GM18870 (cell line): ENCODE measurements at regions not wholly inside any gene's neighbourhood (a gene's known extent, or its start where the extent isn't known, plus 50 kb on each side); places are given as distances from the start of the nearest gene placed in this dataset.
A peak's percentile ranks its signal among the peaks of the same experiment; 100 is the strongest.
"Not testable (repeated sequence)": the region's sequence is repeated elsewhere in the genome, so short reads cannot be mapped to it uniquely, and the experiment has no call there.

Source experiments
- ATAC-seq: cut with Tn5 transposase; IDR thresholded peaks from one replicate; pipeline ENCODE4 v1.9.1; 2021; ENCODE audit warnings: moderate library complexity; ENCODE audit not compliant: unreplicated experiment

DNA sequence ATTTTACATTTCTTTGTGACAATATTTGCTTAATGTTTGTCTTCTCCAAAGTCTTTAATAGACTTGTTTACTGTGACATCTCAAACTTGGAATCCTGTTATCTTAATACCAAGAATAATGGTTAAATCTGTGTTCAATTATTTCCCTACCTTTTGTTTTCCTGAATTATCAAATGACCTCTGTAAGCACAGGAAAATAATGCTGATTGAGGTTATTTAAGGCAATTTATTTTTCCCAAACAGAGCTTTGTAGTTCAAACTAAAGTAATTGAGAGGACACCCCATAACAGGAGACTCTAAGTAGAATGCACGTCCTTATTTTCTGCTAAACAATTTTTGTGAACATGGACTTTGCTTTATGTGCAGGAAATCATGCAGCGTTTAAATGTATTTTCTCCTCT is 195.0 kb downstream of the BTBD3 start:
- ATAC-seq = no peak

DNA sequence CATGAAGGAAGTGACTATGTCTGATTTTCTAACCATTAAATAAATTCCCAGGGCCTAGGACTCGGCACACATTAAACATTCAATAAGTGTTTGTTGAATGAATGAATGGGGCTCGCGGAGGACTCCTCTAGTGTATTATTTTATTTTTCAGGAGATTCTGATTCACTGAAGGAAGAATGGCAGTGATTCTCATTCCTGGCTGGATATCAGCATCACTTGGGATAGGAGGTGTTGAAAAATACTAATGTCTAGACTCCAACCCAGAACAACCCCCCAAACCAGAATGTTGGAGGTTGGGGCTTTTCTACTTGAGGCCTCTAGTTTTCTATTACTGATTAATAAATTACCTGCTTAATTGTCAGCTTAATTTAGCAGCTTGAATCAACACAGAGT is 195.4 kb downstream of the BTBD3 start:
- no peak for ATAC-seq

DNA sequence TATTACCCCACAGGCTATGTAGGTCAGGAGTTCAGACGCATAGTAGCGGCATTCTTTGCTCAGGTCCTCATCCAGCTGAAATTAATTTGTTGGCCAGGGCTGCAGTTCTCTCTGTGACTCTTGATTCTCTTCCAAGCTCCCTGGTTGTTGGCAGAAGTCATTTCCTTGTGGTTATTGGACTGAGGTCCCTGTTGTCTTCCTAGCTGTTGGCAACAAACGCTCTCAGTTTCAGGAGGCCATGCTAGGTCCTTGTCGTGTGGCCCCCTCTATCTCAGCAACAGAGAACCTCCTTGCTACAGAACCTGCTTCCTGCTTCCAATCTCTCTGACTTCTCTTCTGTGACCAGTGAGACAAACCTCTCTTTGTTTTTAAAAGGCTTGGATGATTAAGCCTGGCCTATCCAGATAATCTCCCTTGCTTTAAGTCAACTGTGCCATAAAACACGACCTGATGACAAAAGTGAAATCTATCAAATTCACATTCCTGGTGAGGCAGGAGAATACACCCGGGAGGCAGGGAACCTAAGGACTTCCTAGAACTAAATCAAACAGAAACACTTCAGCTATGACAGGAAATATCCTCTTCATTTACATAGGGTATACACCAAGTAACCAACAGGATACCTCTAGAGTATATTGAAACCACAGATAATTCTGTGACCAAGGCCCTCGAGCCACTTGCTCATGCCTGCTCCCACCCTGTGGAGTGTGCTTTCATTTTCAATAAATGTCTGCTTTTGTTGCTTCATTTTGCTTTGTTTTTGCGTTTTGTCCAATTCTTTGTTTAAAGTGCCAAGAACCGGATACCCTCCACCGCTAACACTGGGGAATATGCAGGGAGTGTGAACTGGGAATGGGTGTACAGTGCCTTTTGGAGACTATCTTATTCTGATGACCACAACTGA is 196.0 kb downstream of the BTBD3 start:
- peak; percentile 71 for ATAC-seq

DNA sequence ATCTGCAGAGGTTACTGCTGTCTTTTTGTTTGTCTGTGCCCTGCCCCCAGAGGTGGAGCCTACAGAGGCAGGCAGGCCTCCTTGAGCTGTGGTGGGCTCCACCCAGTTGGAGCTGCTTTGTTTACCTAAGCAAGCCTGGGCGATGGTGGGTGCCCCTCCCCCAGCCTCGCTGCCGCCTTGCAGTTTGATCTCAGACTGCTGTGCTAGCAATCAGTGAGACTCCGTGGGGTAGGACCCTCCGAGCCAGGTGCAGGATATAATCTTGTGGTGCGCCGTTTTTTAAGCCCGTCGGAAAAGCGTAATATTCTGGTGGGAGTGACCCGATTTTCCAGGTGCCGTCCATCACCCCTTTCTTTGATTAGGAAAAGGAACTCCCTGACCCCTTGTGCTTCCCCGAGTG is 211.4 kb downstream of the BTBD3 start:
- ATAC-seq = not testable (repeated sequence)

DNA sequence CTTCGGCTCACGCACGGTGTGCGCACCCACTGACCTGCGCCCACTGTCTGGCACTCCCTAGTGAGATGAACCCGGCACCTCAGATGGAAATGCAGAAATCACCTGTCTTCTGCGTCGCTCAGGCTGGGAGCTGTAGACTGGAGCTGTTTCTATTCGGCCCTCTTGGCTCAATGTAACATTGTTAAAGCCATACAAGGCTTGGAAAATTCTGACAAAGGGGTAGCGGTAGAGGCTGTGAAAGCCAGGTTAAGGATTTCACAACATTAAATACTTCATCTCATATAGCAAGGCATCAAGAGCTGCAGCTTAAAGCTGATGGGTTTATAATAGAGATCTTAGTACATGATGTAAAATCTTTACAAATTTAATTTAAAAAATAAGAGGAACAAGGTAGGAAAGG is 211.8 kb downstream of the BTBD3 start:
- ATAC-seq = not testable (repeated sequence)

DNA sequence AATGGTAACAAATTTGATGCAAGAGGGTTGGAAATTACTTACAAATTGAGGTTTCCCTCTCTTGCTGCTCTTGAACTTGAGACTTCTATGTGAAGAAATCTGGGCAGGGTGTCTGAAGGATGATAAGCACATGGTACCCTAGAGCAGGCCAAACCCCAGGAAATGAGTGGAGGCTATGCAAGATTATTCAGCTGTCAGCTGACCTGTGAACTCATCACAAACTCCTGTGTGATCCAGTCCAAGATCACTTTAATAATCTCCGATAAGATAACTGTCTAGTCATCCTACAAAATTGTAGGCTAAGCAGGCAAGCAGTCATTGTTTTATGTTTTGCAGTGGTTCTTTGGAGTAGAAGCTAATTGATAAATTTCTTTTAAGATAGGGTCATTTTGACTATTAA is 213.1 kb downstream of the BTBD3 start:
- no peak for ATAC-seq

DNA sequence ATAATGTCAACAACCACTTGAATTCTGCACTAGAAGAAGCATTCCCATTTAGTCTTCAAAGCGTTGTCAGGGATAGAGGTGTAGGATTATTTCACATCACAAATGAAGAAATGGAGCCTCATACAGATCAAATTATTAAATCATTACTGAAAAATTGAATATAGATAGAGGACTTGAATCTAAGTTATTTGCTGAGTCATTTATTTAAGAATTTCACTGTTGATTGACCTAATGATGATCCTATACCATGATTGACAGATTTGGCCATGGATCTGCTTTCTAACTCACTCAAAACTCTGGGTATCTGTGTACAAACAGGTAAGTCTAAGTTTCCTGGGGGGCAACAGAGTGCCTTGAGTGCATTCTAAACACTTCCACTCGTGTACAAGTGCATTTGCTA is 215.9 kb downstream of the BTBD3 start:
- no peak for ATAC-seq

DNA sequence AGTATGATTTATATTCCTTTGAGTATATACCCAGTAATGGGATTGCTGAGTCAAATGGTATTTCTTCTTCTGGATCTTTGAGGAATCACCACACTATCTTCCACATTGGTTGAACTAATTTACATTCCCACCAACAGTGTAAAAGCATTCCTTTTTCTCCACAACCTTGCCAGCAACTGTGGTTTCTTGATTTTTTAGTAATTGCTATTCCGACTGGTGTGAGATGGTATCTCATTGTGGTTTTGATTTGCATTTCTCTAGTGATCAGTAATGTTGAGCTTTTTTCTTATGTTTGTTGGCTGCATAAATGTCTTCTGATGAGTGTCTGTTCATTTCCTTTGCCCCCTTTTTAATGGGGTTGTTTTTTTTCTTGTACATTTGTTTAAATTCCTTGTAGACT is 228.3 kb downstream of the BTBD3 start:
- ATAC-seq = not testable (repeated sequence)

DNA sequence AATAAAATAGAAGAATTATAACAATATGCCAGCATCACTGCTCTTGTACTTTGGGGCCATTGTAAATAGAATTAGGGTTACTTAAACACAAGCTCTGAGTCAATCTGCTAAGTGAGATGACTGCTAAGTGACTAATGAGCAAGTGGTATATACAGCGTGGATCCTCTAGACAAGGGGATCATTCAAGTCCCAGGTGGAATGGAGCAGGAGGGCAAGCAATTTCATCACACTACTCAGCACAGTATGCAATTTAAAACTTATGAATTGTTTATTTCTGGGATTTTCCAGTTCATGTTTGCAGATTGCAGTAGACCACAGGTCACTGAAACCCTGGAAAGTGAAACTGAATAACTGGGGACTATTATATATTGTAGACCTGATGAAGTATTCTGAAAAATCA is 235.3 kb downstream of the BTBD3 start:
- ATAC-seq = no peak

DNA sequence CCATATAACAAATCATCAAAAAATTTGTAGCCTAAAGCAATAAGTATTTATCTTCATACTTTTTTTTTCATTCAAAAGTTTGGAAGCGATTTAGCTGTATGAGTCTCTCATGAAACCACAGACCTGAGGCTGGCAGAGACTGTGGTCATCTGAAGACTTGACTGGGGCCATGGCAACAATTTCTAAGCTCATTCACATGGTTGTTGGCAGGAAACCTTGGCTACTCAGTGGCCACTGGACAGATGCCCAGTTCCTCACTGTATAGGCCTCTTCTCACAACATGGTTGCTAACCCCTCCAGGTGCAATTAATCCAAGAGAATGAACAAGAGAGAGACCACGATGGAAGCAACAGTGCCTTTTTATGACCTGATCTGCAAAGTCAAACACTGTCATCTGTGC is 235.9 kb downstream of the BTBD3 start:
- no peak for ATAC-seq

DNA sequence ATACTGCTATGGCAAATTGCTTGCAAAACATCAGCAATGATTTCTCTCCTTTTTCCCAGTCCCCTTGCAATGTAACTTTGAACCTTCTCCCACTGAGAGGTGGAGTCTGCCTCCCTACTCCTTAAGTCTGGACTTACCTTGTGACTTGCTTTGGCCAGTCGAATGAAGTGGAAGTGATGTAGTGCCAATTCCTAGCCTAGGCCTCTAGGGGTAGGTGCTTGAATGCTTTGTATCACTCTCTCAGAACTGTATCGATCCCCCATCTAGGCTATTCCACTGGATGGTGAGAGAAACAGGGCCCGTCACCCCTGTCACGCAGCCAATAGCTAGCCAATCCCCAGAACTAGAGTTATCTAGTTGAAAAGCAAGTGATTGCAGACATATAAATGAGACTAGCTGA is 238.6 kb downstream of the BTBD3 start:
- no peak for ATAC-seq

DNA sequence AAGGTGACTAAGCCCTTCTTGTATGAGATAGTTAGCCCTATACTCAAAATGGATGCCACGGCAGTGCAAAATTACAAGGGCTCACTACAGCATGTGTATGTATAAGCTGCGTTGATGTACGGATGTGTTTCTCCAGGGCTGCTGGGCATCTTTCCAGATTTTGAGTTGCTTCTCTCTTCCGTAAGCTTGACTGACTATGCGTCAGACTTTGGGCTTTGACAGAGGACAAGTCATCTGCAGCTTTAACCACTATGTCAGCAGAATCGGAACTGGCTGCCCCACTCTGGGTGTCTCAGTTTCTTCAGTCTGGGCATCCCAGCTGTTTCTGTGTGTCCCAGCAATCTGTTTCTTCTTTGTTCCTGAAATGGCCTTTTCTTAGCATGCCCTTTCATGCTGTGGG is 241.6 kb downstream of the BTBD3 start:
- ATAC-seq = no peak

DNA sequence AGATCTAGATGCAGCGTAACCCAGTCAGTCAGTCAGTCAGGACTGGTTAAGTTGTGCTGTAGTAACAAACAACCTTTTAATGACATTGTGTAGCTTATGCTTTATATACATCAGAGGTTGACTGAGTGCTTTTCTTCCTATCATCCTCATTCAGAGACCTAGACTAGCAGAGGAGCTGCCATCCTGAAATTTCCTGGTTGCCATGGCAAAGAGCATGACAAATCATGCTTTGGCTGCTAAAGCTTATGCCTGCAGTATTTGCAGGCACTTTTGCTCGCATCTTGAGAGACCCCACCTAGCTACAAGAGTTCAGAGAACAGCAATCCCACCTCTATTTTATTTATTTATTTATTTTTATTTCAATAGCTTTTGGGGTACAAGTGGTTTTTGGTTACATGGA is 244.0 kb downstream of the BTBD3 start:
- ATAC-seq = no peak

DNA sequence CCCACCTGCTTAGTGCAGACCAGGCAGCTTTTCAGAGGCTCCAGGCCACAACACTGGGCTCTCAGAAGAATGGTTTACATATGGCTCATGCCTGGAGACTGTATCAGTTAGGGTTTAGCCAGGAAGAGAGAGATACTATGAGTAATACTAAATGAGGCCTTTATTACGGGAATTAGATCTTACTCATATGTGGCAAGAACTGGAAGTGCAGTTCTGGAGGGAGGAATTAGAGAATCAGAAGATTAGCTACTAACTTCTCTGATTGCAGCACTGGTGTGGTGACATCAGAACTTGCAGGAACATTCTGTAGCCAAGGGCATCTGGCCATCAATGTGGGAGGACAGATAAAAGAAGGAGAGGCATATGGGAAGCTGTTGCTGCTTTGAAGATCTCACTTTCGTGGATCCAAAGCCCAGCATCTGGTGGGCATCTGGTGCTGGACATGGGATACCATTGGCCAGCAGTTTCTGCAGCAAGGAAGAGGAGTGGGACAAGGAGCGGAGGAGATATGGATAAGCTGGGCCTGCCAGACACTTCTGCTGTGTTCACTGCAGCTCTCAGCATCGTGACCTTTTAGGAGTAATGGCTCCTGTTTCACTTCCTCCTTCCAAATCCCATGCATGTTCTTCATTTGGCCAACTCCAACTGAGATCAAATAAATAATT is 248.5 kb downstream of the BTBD3 start:
- no peak for ATAC-seq

DNA sequence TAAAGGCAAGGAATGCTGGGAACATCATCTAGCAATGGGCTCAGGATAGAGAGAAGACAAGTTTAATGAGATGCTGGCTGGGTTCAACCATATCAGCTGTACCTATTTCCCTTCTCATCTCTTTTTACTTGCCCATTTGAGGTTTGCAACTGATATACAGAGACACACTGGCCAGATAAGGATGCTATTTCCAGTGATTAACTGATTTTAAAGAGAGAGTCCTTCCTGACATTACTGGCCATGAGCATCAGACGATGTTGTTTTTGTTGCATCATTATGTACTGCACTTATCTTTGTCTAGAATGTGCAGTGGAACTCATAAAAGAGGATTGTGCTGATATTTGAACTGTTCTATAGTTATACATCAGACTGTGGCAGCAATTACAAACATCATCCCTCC is 252.7 kb downstream of the BTBD3 start:
- ATAC-seq = no peak

DNA sequence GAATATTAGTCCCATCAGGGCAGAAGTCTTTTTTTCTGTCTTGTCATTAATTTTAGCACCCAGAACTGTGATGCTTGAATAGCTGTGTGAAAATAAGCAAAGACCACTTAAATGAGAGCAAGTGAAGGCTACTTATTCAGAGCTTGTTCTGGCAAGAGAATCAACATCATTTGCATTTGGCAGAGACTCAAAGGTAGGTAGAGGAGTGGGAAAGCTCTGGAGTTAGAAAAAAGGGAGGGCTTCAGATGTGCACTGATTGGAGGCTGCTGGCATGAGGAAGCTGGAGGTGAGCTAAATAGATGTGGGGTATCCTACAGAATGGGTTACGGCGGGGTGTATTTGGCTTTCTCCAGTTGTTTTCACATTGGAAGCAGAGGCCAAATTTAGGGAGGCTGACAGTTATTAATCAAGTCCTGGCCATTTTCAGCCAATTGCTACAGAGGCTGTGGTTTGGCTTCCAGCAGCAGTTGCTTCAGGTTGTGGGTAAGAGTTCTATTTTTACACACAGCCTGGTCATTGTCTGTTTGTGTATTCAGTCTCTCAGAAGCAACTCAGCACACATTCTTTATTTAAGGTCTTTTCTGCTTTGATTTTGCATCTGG is 254.3 kb downstream of the BTBD3 start:
- ATAC-seq = no peak

DNA sequence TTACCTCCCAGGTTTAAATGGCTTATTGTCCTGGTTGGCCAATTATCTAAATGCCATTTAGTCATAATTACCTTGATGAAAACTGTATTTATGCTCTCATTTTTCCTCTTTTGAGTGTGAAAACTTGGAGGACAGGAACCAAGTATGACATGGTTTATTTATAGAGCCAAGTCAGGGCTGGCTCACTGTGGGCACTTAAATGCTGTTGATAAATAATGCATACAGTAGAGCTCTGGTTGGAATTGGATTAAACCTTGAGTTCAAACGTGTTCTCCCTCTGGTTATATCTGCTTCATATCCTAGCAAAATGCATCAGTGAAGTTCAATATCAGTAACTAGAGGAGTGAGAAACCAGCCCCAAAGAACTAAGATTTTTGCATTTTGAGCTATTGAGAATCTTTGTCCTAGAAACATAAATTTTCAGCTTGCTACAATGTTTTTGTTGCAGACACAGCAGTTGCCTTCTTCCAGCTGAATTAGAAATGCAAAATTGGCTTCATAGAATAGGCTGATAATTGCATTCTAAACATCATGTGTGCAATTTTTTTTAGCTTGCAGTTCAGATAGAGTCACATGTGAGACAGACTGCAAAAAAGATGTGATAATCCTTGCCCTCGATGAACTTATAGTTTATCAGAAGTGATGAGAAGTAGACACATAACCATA is 255.8 kb downstream of the BTBD3 start:
- no peak for ATAC-seq

DNA sequence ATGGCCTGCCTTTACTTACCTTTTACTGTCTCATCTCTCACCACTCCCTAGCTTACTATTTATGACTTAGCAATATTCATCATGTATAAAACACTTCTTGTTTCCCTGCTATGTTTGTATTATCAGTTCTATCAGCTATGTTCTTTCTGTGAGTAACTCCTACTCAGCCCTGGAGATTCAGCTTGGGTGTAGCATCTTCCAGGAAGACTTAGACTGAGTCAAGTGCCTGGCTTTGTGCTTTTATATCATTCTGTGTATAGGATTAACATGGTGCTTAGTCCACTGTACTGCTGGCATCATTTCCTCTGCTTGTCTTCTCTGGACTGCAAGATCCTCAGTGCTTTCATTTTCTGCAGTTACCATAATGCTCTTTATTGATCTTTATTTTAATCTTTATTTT is 257.8 kb downstream of the BTBD3 start:
- no peak for ATAC-seq

DNA sequence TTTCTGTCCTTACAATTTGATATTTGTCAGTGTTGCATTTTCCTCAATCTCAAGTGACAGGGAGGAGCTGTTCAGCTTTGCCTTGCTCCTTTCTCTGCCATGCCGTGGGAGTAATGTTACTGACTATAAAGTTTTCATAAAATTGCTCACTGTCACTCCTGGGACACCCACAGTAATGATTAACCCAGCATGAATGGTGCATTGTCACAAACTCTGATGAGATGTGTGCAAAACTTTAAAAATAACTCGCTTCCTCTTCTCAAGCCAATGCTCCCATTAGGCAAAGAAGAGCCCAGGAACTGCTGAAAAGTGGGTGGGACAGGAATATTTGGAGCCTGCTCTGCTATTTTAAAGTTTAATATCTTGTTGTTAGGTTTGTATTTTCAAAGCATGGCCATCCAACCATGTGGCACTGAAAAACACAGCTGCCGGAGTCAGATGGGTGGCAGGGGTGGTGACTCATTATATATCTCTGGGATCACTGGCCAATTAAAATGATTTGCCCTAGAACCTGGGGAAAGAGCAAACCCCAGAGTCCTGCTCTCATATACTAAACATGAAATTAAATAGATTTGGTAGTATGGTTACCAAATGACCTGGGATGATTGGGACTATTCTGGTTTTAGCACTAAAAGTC is 260.1 kb downstream of the BTBD3 start:
- ATAC-seq = no peak

DNA sequence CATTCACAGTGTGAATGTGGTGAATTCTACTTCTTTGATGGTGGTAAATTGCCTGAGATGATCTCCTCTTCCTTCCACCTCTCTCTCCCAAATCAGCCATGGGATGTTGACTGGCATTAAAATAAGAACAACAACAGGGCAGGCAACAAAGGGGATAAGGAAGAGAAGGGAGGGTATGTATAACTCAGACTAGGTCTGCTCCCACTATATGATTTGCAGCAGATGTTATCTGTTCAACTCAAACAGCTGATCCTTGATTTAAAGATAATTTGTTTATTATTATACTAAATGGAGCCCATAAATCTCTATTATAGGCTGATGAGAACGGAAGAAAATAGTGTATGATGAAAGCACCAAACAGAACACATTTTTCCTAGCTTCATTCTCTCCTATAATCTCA is 262.0 kb downstream of the BTBD3 start:
- ATAC-seq = no peak

DNA sequence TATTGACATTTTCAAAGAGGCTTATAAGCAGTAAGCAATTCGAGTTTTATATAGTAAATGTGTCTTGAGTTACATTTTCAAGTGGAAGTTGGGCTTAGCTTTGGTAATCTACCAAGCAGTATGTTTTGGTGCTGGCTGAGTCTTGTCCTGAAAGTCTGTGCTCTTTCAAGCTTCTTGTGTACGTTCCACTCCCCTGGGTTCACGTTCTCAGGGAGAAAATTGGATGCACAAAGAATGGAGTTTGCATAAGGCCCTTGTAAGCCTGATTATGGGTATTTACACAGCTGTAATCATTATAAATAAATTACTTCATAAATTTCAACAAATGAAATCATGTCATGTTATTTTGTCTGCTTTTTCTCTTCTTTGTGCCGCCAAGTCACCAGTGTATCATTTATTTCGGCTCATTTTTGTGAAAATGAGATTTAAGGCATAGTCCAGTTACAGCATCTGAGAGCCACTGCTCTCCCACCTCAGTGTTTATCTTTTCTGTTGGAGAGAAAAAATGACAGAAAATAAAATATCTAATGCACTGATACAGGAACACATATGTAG is 262.5 kb downstream of the BTBD3 start:
- ATAC-seq = no peak
